ENCODE measurements at regions not wholly inside any gene's neighbourhood (a gene's known extent, or its start where the extent isn't known, plus 50 kb on each side); places are given as distances from the start of the nearest gene placed in this dataset.

GRCh38 chr6:103797738-103798137 lies 1062.0 kb downstream of the HACE1 start:
- TF ChIP-seq CTCF (IDR thresholded peaks at IDR 0.05) (peak; percentile 28; the same call in 1 of the 2 replicates), ATF6 (CRISPR knock-in tag; IDR thresholded peaks at IDR 0.05) (no peak), ZNF138 (CRISPR knock-in tag; conservative IDR thresholded peaks at IDR 0.05) (no peak)
- DNase-seq (ENCODE audit: low spot score) = no peak
- ChIA-PET CTCF (interaction anchor here (0.7 to 1.3 kb wide), 7 partner anchors 13 to 1527 kb away, joined by 3 to 4 read pairs (median 4); no protein-coding TSS in a partner anchor), POLR2A (no interaction called here)
- no peak for ATAC-seq
- Mint-ChIP-seq H3K36me3 (peaks cover 3% of the 10 kb centered on the region; the same call in 1 of the 2 replicates), H3K27me3 (ENCODE audit: low read depth) (no peaks in the 10 kb centered on the region; the same call in 1 of the 2 replicates), H3K27ac (no peak overlapping the region), H3K9me3 (peaks cover 15% of the 10 kb centered on the region), H3K4me1 (no peaks in the 10 kb centered on the region; the same call in 1 of the 2 replicates), H3K4me3 (no peak overlapping the region)

GRCh38 chr6:103791458-103791857 lies 1068.3 kb downstream of the HACE1 start:
- no peaks in the 10 kb centered on the region; the same call in 1 of the 2 replicates for H3K27me3 Mint-ChIP-seq (ENCODE audit: low read depth)
- no peak overlapping the region for H3K4me3 Mint-ChIP-seq
- ChIA-PET CTCF (no interaction called here), POLR2A (no interaction called here)
- ATAC-seq (no peak), DNase-seq (ENCODE audit: low spot score) (no peak)
- H3K9me3 Mint-ChIP-seq = peaks cover 14% of the 10 kb centered on the region
- TF ChIP-seq NR1H2 (CRISPR knock-in tag; IDR thresholded peaks at IDR 0.05) (no peak), ZNF425 (CRISPR knock-in tag; conservative IDR thresholded peaks at IDR 0.05) (no peak), ZBTB21 (CRISPR knock-in tag; IDR thresholded peaks at IDR 0.05; ENCODE audit: borderline replicate concordance) (no peak), STAT6 (CRISPR knock-in tag; conservative IDR thresholded peaks at IDR 0.05; ENCODE audit: low read depth) (no peak), ATF2 (CRISPR knock-in tag; IDR thresholded peaks at IDR 0.05; ENCODE audit: borderline replicate concordance, low read depth) (no peak), NR2C2 (CRISPR knock-in tag; IDR thresholded peaks at IDR 0.05) (no peak), ELF4 (CRISPR knock-in tag; IDR thresholded peaks at IDR 0.05; ENCODE audit: low read depth) (no peak), CREB1 (CRISPR knock-in tag; IDR thresholded peaks at IDR 0.05) (no peak), USF1 (CRISPR knock-in tag; IDR thresholded peaks at IDR 0.05) (no peak), ZNF512 (CRISPR knock-in tag; IDR thresholded peaks at IDR 0.05; ENCODE audit: borderline replicate concordance) (no peak), SP1 (CRISPR knock-in tag; conservative IDR thresholded peaks at IDR 0.05) (no peak), CDX4 (CRISPR knock-in tag; IDR thresholded peaks at IDR 0.05; ENCODE audit: borderline replicate concordance) (no peak), MYBL2 (CRISPR knock-in tag; IDR thresholded peaks at IDR 0.05) (no peak), ETV6 (CRISPR knock-in tag; IDR thresholded peaks at IDR 0.05) (no peak)
- H3K36me3 Mint-ChIP-seq = no peaks in the 10 kb centered on the region
- no peaks in the 10 kb centered on the region for H3K4me1 Mint-ChIP-seq
- H3K27ac Mint-ChIP-seq = no peak overlapping the region

Measured in WTC11 (cell line).